ENCODE measurements at regions not wholly inside any gene's neighbourhood (a gene's known extent, or its start where the extent isn't known, plus 50 kb on each side); places are given as distances from the start of the nearest gene placed in this dataset.

GRCh38 chr10:130751851-130752250 is 559.7 kb downstream of the TCERG1L start:
- H3K4me3 ChIP-seq, result no peak overlapping the region
- ATAC-seq (no peak), DNase-seq (no peak)
- no peaks in the 10 kb centered on the region for H3K4me1 ChIP-seq
- H3K9me3 ChIP-seq, result peaks cover 0 to 21% (median 0%) of the 10 kb centered on the region in 12 donors
- WGBS, 4 donors, result 64 to 72% (median 67%) methylated on average over 8 of the region's 8 CpGs
- TF ChIP-seq CTCF (IDR thresholded peaks at IDR 0.05) (no peak), POLR2A (IDR thresholded peaks at IDR 0.05) (no peak)
- peaks cover 0 to 5% (median 0%) of the 10 kb centered on the region in 9 donors for H3K27me3 ChIP-seq
- no peak overlapping the region for H3K27ac ChIP-seq
- intact Hi-C loops (cut with DNase I), result no loop called here
- H3K36me3 ChIP-seq, result no peaks in the 10 kb centered on the region

GRCh38 chr10:130756651-130757050 is 554.9 kb downstream of the TCERG1L start:
- ATAC-seq (no peak), DNase-seq (no peak)
- H3K4me1 ChIP-seq, result no peaks in the 10 kb centered on the region
- 75 to 81% (median 78%) methylated on average over 6 of the region's 6 CpGs for WGBS, 4 donors
- no peaks in the 10 kb centered on the region for H3K36me3 ChIP-seq
- peaks cover 0 to under 1% (median 0%) of the 10 kb centered on the region in 9 donors for H3K27me3 ChIP-seq
- peaks cover 0 to 21% (median 0%) of the 10 kb centered on the region in 12 donors for H3K9me3 ChIP-seq
- no peak overlapping the region for H3K4me3 ChIP-seq
- no peak overlapping the region for H3K27ac ChIP-seq
- TF ChIP-seq CTCF (IDR thresholded peaks at IDR 0.05) (no peak), POLR2A (IDR thresholded peaks at IDR 0.05) (no peak)
- intact Hi-C loops (cut with DNase I), result no loop called here

- Histone ChIP-seq H3K27ac (no peak overlapping the region), H3K4me3 (no peak overlapping the region), H3K36me3 (no peaks in the 10 kb centered on the region), H3K4me1 (no peaks in the 10 kb centered on the region), H3K27me3 (peaks cover 0 to 7% (median 0%) of the 10 kb centered on the region in 9 donors), H3K9me3 (peaks cover 0 to 21% (median 0%) of the 10 kb centered on the region in 12 donors)
- DNase-seq (no peak), ATAC-seq (no peak)
- intact Hi-C loops (cut with DNase I), result no loop called here
- TF ChIP-seq CTCF (IDR thresholded peaks at IDR 0.05) (no peak), POLR2A (IDR thresholded peaks at IDR 0.05) (no peak)
- 75 to 90% (median 84%) methylated on average over 5 of the region's 5 CpGs for WGBS, 4 donors
Observed at GRCh38 chr10:130757271-130757670, 554.2 kb downstream of the TCERG1L start.

GRCh38 chr10:130757821-130758489 is 553.6 kb downstream of the TCERG1L start:
- intact Hi-C loops (cut with DNase I), result no loop called here
- H3K4me1 ChIP-seq, result no peaks in the 10 kb centered on the region
- no peak overlapping the region for H3K4me3 ChIP-seq
- TF ChIP-seq CTCF (IDR thresholded peaks at IDR 0.05) (no peak), POLR2A (IDR thresholded peaks at IDR 0.05) (no peak)
- DNase-seq, result no peak
- H3K9me3 ChIP-seq, result peaks cover 0 to 21% (median 0%) of the 10 kb centered on the region in 12 donors
- ATAC-seq, result peak in 1 of 4 donors; percentile 13
- no peaks in the 10 kb centered on the region for H3K36me3 ChIP-seq
- H3K27ac ChIP-seq, result no peak overlapping the region
- WGBS, 4 donors, result 79 to 84% (median 81%) methylated on average over 9 to 17 of the region's 17 CpGs
- H3K27me3 ChIP-seq, result peaks cover 0 to 7% (median 0%) of the 10 kb centered on the region in 9 donors
